Fibroblast of mammary gland (primary cell): ENCODE measurements at regions not wholly inside any gene's neighbourhood (a gene's known extent, or its start where the extent isn't known, plus 50 kb on each side); places are given as distances from the start of the nearest gene placed in this dataset.

ENCODE experiments used
- DNase-seq: peaks from one replicate; pipeline ENCODE4 v3.0.0-alpha.2; 2010; ENCODE audit warnings: low read depth
- H3K4me3 ChIP-seq: 2 replicates; pipeline ENCODE4 v1.5.1; 2011; ENCODE audit warnings: low read depth, mild to moderate bottlenecking, low read length, moderate library complexity; ENCODE audit not compliant: control insufficient read depth
- TF ChIP-seq, protein P1 (sequence below): conservative IDR thresholded peaks from 2 replicates; pipeline ENCODE4 v1.5.1; 2011; ENCODE audit warnings: low read depth, low read length, inconsistent platforms; ENCODE audit not compliant: control insufficient read depth, insufficient read depth

DNA sequence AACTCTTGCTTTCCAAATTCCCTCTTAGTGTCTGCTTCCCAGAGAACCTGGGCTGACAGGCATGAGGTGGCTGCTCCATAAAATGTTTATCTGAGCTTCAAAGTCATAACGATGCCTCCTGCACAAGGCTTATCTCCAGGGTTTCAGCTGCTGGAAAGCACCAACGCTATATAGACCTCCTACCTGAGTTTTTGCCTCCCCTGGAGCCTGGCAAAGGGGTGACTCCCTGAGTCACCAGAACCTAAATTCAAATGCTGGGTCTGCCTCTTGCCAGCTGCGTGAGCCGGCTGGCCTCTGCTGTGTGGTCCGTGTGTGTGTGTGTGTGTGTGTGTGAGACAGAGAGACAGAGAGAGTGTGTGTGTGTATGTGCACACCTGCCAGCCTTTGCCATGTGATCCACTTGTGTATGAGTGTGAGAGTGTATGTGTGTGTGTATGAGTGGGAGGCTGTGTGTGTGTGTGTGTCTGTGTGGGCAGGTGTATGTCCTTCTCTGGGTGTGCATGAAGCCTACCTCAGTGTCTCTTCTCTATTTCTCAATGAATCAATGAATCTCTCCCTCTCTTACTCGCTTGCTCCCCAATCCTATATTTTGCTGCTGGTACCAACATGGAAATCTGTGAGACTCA lies 714.9 kb downstream of the MATN1 start:
- TF ChIP-seq, protein P1, sequence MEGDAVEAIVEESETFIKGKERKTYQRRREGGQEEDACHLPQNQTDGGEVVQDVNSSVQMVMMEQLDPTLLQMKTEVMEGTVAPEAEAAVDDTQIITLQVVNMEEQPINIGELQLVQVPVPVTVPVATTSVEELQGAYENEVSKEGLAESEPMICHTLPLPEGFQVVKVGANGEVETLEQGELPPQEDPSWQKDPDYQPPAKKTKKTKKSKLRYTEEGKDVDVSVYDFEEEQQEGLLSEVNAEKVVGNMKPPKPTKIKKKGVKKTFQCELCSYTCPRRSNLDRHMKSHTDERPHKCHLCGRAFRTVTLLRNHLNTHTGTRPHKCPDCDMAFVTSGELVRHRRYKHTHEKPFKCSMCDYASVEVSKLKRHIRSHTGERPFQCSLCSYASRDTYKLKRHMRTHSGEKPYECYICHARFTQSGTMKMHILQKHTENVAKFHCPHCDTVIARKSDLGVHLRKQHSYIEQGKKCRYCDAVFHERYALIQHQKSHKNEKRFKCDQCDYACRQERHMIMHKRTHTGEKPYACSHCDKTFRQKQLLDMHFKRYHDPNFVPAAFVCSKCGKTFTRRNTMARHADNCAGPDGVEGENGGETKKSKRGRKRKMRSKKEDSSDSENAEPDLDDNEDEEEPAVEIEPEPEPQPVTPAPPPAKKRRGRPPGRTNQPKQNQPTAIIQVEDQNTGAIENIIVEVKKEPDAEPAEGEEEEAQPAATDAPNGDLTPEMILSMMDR = no peak
- no peak overlapping the region for H3K4me3 ChIP-seq
- DNase-seq = no peak

DNA sequence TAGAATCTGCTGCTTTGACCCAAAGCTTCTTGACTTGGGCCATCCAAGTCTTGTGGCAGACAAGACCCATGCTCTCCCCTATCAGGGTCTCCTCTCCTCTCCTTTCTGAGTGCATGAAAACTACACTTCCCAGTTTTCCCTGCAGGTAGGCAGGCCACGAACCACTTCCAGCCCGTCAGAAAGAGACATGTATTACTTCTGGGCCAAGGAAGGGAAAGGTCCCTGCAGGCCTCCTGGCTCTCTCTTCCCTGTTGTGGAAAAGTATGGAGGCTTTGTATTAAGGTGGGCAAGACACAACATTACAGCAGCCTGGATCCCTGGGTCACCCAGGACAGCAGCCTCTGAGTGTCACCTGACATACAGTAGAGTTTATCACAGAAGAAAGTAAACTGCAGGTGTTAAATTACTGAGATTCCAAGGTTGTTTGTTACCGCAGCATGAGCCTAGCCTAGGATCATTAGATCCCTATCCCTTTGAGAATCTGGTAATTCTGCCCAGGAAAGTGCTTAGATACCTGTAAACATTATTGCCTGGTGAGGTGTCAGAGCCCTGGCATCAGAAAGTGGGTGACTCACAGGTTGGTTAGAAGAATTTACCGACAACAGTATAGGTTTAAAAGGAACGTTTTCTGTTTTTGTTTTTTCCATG lies 717.3 kb downstream of the MATN1 start:
- DNase-seq = no peak
- TF ChIP-seq, protein P1 = no peak
- H3K4me3 ChIP-seq = no peak overlapping the region

DNA sequence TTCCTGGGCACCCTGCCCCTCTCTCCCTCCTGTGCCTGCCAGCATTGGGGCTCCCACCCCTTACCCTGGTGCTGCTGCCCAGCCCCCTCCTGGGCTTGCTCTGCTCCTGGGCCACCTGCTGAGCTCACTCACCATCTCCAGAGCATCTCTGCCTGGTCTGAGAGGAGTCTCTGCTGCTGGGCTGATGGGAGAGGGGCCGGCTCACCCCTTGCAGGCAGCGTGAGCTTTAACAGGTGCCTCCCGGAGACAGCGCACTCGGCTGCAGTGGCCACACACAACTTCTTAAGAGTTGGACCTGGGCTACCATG lies 721.7 kb downstream of the MATN1 start:
- TF ChIP-seq, protein P1 = no peak
- no peak overlapping the region for H3K4me3 ChIP-seq
- no peak for DNase-seq

DNA sequence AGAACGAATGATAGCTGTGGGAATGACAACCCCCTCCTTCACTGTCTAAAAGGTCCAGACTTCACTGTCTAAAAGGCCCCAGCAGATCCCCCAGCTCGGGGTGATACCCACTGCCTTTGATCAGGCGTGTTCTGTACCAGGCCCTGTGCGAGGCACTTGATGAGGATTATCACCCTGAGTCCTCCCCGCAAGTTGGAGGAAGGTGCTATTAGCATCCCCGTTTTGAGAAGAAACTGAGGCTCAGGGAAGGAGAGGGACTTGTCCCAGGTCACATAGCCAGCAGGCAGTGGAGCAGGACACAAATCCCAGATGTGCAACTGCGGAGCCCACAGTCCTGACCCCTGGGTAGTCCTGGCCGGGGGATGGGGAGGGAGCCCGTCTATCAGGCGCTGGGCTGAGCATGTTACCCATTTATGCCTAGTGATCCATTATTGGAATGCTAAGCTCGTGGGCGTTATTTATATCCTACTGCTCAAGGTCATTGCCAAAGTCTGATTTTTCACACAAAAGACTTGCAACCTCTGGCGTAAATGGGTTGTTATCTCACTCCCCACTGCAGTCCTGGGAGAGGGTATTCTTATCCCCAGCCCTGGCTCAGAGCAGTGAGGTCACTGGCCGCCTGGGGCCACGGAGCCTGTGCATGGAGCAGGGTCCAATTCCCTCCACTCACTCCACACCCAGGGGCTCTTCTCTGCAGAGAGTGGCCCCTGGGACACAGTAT lies 722.2 kb downstream of the MATN1 start:
- TF ChIP-seq, protein P1 = no peak
- no peak for DNase-seq
- no peak overlapping the region for H3K4me3 ChIP-seq

DNA sequence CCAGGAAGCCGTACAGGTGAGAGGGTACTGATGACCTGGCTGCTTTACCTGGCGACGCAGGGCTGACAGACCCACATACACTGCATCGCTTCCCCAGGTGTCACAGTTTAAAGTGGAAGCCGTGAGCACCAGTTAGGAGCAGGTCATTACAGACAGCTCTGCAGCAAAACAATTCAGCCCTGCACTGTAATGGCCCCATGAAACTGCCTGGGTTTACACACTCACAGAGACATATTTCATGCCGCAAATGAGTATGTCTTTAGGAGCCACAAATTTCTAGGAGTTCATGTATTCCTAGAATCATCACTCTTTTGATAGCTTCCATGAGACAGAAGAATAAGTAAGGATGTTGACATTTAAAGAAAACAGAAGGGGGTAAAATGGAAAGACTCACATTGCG lies 723.1 kb downstream of the MATN1 start:
- DNase-seq = no peak
- TF ChIP-seq, protein P1 = no peak
- H3K4me3 ChIP-seq = no peak overlapping the region

DNA sequence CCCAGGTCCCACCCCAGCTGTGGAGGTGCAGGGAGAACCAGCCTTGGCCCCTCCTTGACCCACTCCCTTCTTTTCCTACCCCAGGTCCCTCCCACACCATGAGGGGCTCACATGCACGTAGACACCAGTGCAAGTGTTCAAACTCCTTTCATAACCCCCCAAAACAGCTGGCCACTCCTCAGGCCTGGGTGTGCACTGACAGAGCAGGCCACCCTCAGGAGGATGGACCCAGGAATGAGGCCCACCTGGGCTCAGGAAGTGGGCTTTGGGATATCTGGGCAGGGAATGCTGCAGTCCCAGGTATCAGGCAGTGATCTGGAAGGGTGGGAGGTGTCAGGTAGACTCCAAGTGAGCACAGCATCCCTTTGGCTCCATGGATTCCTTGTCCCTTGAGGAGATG lies 723.8 kb downstream of the MATN1 start:
- H3K4me3 ChIP-seq = no peak overlapping the region
- TF ChIP-seq, protein P1 = no peak
- DNase-seq = no peak
